ENCODE measurements at regions not wholly inside any gene's neighbourhood (a gene's known extent, or its start where the extent isn't known, plus 50 kb on each side); places are given as distances from the start of the nearest gene placed in this dataset.

- TF ChIP-seq EZH2phosphoT487 (IDR thresholded peaks at IDR 0.05; ENCODE audit: borderline replicate concordance) (no peak), CTCF (conservative IDR thresholded peaks at IDR 0.05; ENCODE audit: low read length) (no peak)
These were observed 171.3 kb upstream of the PRKCQ start for GRCh38 chr10:6751363-6751762.

Data from Loucy (cell line).